GM18520 (cell line): ENCODE measurements at regions not wholly inside any gene's neighbourhood (a gene's known extent, or its start where the extent isn't known, plus 50 kb on each side); places are given as distances from the start of the nearest gene placed in this dataset.
"Not testable (repeated sequence)": the region's sequence is repeated elsewhere in the genome, so short reads cannot be mapped to it uniquely, and the experiment has no call there.

ENCODE experiments used
- ATAC-seq: cut with Tn5 transposase; IDR thresholded peaks from one replicate; pipeline ENCODE4 v1.9.1; 2021; ENCODE audit not compliant: unreplicated experiment

DNA sequence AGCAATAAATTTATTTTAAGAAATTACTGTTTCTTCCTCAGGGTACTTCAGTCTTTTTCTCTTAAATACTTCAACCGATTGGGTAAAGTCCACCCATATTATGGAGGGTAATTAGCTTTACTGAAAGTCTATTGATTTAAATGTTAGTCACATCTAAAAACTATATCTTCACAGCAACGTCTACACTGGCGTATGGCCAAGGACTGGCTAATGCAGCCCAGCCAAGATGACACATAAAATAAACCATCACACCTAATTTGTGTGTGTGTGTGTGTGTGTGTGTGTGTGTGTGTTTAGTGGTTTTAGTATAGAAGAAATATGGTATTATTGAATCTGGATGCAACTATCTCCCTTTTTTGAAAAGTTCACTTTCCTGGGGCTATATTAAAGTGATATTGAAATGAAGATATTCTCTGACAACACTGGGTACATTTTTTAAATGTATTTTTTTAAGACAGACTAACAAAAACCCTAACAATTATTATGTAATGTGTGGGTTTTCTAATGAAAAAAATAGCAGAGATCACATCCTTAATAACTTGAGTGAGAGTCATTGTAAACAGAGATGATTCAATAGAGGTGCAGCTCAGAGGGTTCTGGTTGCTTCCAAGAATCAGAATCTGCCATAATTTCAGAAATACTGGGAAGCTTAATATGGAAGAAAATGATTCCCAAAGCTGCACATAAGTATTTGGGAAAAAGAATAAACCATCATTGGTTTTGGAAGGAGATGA is 584.2 kb upstream of the MBL2 start:
- no peak for ATAC-seq

DNA sequence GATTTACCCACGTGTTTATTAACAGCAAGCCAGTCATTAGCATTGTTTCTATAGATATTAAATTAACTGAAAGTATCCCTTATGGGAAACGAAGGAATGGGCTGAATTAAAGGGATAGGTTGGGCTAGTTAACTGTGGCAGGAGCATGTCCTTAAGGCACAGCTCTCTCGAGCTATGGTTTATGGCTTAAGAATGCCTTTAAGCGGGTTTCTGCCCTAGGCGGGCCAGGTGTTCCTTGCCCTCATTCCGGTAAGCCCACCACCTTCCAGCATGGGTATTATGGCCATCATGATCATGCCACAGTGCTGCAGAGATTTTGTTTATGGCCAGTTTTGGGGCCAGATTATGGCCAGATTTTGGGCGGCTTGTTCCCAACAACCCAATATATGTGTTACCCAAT is 569.9 kb upstream of the MBL2 start:
- ATAC-seq: not testable (repeated sequence)

DNA sequence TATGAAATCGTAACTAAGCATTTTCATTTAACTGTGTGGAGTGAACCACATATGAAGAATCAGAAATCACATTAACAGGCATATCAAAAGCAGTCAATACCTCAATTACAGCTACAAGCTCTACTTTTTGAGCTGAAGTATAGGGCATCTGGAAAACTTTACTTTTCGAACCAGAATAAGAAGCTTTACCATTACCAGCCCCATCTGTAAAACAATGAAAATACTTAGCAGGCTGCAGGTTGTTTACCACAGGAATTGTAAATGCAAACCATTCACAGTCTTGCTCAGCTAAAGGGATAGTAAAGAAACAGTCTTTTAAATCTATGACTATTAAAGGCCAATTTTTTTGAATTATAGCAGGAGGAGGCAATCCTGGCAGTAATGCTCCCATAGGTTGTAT is 565.6 kb upstream of the MBL2 start:
- not testable (repeated sequence) for ATAC-seq

DNA sequence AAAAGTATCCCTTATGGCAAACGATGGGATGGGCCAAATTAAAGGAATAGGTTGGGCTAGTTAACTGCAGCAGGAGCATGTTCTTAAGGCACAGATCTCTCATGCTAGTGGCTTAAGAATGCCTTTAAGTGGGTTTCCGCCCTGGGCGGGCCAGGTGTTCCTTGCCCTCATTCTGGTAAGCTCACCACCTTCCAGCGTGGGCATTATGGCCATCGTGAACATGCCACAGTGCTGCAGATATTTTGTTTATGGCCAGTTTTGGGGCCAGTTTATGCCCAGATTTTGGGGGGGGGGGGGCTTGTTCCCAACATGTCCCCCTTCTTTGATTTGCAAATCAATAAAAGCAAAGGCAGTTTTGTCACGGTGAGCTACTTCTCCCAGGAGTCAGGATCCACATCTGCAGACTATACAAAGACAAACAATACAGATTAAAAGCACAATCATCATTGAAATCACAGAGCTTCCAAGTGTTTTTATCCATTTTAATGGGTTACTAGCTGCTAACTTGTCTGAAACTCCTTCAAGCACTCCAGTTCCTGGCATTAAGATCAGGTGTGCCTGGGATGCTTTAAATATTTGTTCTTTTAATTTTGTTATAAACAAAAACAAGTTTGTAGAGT is 563.3 kb upstream of the MBL2 start:
- ATAC-seq: not testable (repeated sequence)

DNA sequence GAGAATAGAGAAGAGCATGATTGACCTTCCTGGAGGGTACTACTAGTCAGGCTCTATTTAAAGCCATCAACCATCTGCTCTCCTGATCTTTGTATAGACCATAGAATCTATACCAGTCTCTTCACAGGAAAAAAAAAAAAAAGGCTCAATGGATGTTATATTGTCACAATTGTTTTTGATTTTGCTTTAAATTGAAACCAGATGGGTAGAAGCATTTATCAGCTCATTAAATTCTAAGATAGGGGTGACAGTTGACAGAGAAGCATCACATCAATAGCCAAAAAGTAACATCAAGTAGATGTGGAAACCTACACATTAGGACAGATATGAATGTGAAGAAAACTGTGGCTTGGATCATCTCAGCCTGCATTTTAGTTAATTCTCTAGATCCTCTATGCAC is 558.9 kb upstream of the MBL2 start:
- no peak for ATAC-seq

DNA sequence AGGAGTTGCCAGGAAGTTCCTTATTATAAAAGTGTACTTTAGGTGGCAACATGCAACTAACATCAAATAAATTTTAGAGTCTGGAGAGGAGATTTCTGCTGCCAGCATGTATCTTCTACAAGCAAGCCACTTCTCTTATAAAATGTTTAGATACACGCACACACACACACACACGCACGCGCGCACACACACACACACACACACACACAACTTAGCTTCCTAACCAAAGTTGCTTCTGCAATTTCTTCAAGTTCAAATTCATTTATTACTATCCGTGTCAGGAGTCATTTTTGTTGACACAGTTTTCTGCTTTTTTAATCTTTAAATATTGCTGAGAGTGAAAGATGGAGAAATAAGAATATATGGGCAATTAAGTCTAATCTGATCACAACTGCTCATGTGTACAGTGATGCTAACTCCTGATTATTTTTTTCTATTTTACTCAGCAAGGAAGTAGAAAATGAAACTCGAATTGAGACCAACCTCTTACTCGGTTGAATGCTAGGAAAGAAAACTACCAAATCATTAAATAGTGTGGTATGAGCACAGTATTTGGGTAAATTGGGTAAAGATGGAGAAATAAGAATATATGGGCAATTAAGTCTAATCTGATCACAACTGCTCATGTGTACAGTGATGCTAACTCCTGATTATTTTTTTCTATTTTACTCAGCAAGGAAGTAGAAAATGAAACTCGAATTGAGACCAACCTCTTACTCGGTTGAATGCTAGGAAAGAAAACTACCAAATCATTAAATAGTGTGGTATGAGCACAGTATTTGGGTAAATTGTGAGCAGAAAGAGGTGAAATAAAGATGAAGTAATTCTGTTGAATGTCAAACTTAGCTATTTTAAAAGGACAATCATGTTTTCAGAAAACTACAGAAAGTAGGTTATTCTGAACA is 554.1 kb upstream of the MBL2 start:
- not testable (repeated sequence) for ATAC-seq

DNA sequence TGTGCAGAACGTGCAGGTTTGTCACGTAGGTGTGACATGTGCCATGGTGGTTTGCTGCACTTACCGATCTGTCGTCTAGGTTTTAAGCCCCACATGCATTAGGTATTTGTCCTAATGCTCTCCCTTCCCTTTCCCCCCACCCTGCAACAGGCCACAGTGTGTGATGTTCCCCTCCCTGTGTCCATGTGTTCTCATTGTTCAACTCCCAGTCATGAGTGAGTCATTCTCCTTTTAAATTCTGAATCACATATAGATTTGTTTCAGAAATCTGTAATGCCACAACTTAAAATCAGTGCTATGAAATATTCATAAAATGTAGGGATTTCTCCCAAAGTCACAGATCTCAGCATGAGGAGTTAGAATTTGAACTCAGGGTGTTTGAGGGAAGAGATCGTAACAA is 552.5 kb upstream of the MBL2 start:
- no peak for ATAC-seq

DNA sequence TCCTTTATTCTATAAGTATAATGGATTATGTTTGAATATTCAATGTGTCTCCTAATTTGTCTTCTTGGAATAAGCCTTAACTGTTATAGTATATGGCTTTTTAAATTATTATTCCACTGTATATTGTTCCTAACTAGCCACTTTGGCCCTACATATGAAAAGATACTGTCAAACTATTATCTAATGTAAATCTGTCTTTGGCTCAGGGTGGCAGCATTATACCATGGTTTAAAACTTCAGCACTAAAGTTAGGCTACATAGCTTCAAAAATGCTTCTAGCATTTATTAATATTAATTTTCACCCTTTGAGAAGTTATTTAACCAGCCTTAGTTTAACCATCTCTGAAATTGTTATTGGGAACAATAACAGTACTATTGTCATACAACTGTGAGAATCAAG is 543.1 kb upstream of the MBL2 start:
- no peak for ATAC-seq

DNA sequence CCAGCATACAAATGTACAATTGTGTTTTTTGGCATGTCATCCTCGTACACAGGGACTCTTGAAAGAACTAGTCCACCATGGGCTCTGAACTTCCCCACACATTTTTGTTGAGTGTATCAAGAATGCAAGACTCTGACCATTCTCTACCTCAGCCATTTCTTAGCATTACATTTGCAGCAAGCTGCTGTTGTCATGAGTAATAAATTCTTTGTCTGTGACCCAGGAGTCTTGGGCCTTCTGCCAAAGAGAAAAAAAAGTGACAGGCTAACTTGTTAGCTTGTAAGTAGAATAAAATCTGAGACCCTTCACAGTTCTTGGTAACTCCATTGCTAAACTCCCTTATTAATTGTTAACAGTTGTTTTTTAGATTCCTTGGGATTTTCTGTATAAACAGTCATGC is 542.3 kb upstream of the MBL2 start:
- ATAC-seq: no peak

DNA sequence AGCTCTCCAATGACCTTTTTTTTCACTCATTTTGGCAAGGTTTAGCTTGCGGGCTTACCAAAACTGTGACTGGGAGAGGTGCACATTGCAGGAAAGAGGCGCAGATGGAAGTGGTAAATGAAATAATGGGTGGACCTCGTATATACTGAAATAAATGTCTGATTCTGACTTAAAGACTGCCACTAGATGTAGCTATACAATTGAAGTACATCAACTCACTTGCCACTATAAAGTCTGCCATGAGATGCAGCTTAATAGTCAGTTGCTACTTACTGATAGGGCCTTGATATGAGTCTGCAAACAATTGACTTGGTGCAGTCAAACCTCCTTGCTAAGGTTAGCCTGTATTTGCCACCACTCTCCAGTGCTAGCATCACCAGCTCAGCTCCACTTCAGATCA is 525.9 kb upstream of the MBL2 start:
- no peak for ATAC-seq

DNA sequence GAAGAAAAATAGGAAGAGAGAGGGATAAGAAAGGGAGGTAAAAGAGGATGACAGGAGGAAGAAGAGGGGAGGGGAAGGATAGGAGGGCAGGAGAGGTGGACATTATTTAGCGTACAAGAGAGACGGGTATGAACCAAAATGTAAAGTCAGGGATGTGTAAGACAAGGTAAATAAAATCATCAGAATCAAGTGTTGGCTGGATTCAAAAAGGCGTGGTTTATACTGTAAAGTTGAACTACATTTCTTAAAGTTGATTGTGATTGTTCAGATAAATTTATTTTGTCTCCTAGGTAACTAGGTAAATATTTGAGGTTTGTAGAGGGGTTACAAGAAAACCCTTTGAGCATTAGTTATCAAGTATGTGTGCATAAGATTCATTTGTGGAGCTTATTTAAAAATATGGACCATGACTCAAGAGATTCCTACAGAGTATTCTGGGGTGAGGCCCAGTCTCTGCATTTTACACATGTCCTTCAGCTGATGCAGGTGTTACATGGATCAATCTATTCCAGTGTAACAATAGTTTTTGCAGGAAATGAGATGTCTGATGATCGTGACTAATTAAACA is 512.1 kb upstream of the MBL2 start:
- no peak for ATAC-seq

DNA sequence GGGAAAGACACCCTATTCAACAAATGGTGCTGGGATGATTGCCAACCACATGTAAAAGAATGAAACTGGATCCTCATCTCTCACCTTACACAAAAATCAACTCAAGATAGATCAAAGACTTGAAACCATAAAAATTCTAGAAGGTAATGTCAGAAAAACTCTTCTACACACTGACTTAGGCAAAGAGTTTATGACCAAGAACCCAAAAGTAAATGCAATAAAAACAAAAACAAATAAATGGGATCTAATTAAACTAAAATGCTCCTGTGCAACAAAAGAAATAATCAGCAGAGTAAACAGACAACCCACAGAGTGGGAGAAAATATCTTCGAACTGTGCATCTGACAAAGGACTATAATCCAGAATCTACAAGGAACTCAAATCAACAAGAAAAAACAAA is 504.2 kb upstream of the MBL2 start:
- no peak for ATAC-seq

DNA sequence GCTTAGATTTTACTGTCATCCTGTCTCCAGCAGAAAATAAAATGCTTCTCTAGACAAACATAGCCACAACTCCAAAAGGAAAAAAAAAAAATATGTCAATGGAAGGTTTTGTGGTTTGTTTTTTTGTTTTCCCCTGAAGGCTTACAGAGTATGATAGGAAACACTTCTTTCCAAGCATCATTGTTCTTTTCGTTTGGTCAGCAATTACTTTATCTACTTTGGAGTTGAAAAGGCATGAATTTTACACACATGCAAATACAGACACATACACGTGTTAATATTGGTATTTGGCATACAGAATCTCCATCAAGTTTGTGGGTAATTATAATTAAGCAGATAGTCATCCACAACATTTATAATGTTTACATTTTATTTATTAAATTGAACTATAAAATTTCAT is 496.9 kb upstream of the MBL2 start:
- ATAC-seq: no peak

DNA sequence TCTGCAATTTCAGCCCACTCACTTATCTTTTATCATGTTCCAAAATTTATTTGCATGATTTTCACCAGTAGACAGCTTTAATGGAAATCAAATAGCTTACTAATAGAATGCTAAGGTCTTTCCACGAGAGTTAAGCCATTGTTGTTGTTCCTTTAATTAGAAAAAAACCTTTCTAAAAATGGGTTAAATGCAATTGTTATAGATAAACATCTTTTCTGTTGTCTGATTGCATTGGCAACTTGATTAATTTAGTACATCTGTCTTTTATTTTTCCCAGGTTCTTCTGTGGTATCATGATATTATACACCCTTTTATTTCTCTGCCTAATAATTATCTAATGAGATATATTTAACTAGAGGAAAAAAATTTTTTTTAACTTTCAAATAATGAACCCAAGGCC is 487.6 kb upstream of the MBL2 start:
- ATAC-seq: no peak

DNA sequence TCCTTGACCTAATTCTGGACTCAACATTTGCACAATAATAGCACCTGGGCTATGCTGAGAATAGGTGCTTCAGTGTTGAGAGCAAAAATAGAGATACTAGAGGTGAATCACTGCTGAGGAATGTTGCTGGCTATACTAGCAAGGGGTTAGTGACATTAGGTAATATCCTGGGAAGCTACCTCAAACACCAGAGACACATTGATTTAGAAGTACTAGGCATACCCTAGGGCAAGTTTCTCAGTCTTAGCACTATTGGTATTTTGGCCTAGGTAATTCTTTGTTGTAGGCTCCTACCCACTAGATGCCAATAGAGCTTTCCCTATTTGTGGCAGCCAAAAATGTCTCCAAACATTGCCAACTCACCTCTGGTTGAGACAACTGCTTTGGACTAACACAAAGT is 484.0 kb upstream of the MBL2 start:
- no peak for ATAC-seq

DNA sequence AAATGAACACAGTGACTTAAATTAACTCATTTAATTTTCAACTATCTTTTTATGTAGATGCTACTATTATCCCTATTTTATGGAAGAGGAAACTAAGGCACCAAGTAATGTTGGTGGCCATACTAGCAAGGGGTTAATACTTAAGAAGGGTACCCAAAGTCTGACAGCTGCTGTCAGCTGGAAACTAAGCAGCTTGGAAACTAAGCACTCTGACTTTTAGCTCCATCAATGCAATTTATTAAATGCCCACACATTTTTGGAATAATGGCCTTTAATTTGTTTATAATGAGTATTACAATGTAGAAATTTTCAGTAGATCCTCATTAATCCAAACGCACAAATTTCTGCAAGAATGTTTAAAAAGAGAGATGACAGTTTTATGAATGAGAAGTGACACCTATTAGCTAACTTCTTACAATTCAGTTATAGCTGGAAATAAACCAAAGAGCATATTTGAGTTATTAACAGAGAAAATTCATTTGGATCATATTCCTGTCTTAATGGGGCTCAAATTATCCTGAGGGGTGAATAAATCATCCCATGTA is 483.1 kb upstream of the MBL2 start:
- ATAC-seq: no peak

DNA sequence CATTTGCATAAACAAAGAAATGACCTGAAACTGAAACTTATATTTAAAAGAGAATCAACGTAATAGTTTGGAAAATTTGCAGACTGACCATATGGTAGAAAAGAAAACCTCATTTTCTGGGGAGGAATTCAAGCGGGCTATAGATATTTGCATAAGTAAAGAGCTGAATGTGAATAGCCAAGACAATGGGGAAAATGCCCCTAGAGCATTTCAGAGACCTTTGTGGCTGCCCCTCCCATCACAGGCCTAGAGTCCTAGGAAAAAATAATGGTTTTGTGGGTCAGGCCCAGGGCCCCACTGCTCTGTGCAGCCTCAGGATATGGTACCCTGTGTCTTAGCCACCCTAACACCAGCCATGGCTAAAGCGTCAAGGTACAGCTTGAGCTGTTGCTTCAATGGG is 480.6 kb upstream of the MBL2 start:
- ATAC-seq: no peak

DNA sequence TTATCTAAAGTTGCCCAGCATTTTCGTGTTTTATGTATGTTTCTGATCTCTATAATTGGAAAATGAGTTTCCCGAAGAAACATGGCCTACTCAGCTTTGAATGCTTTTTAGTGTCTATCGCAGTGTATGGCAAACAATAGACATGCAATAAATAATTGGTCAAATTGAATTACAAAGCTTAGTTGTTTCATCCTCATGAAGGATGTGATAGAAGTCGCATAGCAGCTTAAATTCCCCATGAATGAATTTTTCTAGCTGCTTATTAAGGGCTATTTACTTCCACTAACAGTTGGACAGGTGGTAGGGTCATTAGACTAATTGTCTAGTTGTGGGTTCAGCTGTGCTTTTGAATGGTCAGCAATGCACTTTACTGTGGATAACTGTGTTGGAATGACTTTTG is 467.3 kb upstream of the MBL2 start:
- no peak for ATAC-seq

DNA sequence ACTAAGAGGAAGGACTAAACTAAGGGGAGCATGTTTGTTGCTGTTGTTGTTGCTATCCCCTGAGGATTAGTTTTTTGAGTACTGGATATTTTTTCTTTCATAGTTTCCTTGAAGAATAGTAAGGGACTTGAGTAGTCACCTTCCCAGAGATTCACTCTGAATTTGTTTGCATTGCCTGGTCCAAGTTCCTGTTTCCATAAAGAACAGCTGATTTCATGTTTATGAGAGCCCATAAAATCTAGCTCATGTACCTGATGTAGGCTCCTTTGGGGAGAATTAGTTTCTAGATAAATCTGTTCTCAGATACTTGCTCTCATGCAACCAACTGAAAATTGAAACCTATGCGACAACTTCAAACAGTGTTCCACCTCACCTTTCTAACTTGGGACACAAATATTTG is 464.4 kb upstream of the MBL2 start:
- no peak for ATAC-seq

DNA sequence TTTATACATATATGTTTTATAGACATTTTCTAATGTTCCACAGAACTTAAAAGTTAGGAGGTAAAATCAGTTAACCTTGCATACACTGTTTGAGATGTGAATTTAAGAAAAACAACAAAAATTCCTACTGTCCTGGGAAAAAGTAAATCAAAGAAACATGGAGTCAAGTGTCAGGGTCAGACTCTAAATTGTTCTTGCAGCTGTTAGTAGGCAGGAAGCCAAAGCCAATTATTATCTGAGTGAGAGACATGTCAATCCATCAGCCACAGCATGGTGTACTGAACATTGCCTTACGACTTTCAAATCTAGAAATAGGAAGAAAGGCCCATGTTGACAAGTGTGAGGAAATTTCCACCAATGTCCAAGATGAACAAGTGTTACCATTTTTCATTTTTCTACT is 461.2 kb upstream of the MBL2 start:
- no peak for ATAC-seq

DNA sequence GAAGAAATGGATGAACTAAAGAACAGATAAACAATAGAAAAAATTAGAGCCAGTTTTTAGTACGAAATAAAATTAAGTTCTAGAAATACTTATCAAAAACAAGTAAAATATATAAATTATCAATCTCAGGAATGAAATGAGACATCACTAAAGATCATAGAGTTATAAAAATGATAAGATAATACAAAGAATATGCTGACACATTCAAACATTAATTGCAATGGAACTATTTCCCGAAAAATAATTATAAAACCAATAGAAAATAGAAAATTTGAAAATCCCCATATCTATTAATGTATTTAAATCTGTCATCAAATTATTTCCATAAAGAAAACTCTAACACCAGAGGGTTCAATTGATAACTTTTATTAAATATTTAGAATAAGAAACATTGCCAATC is 458.1 kb upstream of the MBL2 start:
- no peak for ATAC-seq
